GM23248 (cell line): ENCODE measurements at regions not wholly inside any gene's neighbourhood (a gene's known extent, or its start where the extent isn't known, plus 50 kb on each side); places are given as distances from the start of the nearest gene placed in this dataset.

ENCODE experiments used
- DNase-seq: peaks from one replicate; pipeline ENCODE4 v3.0.0-alpha.2; 2015
- H2AFZ ChIP-seq: fragments of 200-600 bp; sonication (generic); 2 replicates; pipeline ENCODE4 v1.6.1; 2016; ENCODE audit warnings: antibody characterized with exemption
- H3F3A ChIP-seq: fragments of 200-600 bp; sonication (generic); 2 replicates; pipeline ENCODE4 v1.6.1; 2016; ENCODE audit warnings: mild to moderate bottlenecking, antibody characterized with exemption, mixed run types; ENCODE audit not compliant: insufficient read depth
- H3K27ac ChIP-seq: fragments of 200-600 bp; sonication (generic); 2 replicates; pipeline ENCODE4 v1.5.1; 2016; ENCODE audit warnings: mild to moderate bottlenecking
- H3K27me3 ChIP-seq: fragments of 200-600 bp; sonication (generic); replicated peaks from 2 replicates; pipeline ENCODE4 v1.6.1; 2016; ENCODE audit warnings: mild to moderate bottlenecking; ENCODE audit not compliant: insufficient read depth
- H3K36me3 ChIP-seq: fragments of 200-600 bp; sonication (generic); 2 replicates; pipeline ENCODE4 v1.6.1; 2016; ENCODE audit warnings: low read depth, mild to moderate bottlenecking
- H3K4me1 ChIP-seq: fragments of 200-600 bp; sonication (generic); 2 replicates; pipeline ENCODE4 v1.6.1; 2016; ENCODE audit warnings: mild to moderate bottlenecking; ENCODE audit not compliant: insufficient read depth
- H3K4me2 ChIP-seq: fragments of 200-600 bp; sonication (generic); one replicate; pipeline ENCODE4 v1.6.1; 2016; ENCODE audit warnings: mild to moderate bottlenecking; ENCODE audit not compliant: unreplicated experiment
- H3K4me3 ChIP-seq: fragments of 200-600 bp; sonication (generic); 2 replicates; pipeline ENCODE4 v1.5.1; 2016; ENCODE audit warnings: mild to moderate bottlenecking
- H3K79me2 ChIP-seq: fragments of 200-600 bp; sonication (generic); 2 replicates; pipeline ENCODE4 v1.6.1; 2016; ENCODE audit warnings: mild to moderate bottlenecking; ENCODE audit not compliant: insufficient read depth
- H3K9ac ChIP-seq: fragments of 200-600 bp; sonication (generic); 2 replicates; pipeline ENCODE4 v1.6.1; 2016; ENCODE audit warnings: mild to moderate bottlenecking
- H3K9me2 ChIP-seq: fragments of 200-600 bp; sonication (generic); 2 replicates; pipeline ENCODE4 v1.6.1; 2016; ENCODE audit warnings: mixed run types, mild to moderate bottlenecking, moderate library complexity; ENCODE audit not compliant: insufficient read depth
- H3K9me3 ChIP-seq: fragments of 200-600 bp; sonication (generic); one replicate; pipeline ENCODE4 v1.6.1; 2017; ENCODE audit warnings: low read depth
- H4K20me1 ChIP-seq: fragments of 200-600 bp; sonication (generic); 2 replicates; pipeline ENCODE4 v1.6.0; 2016; ENCODE audit not compliant: insufficient read depth
- EZH2 ChIP-seq: fragments of 200-600 bp; sonication (generic); IDR thresholded peaks from 2 replicates; pipeline ENCODE4 v1.6.1; 2018; ENCODE audit warnings: antibody characterized with exemption, mild to moderate bottlenecking; ENCODE audit not compliant: insufficient read depth, poor library complexity, severe bottlenecking
- EZH2phosphoT487 ChIP-seq: fragments of 200-600 bp; sonication (generic); IDR thresholded peaks from 2 replicates; pipeline ENCODE4 v1.6.1; 2018; ENCODE audit warnings: antibody characterized with exemption, moderate library complexity, mild to moderate bottlenecking, low read depth; ENCODE audit not compliant: insufficient read depth
- WGBS, 2 experiments: methylation state at CpG; one replicate each; pipeline ENCODE4 v1.1.6; 2015 to 2017; ENCODE audit warnings: low lambda C conversion rate in 2 of 2, low coverage in 1 of 2; ENCODE audit errors: missing lambda C conversion rate in 2 of 2; 5-methylcytosine and 5-hydroxymethylcytosine counted together
- in situ Hi-C: fragments of 300-500 bp; cut with MboI; formaldehyde crosslinking; loops from 2 replicates; pipeline ENCODE4 v1.15.0; 2020

GRCh38 chr11:88415495-88415894 is 78.0 kb upstream of the CTSC start:
- Histone ChIP-seq H3K9me2 (no peaks in the 10 kb centered on the region), H2AFZ (no peak overlapping the region), H3K79me2 (no peaks in the 10 kb centered on the region), H3K27me3 (no peaks in the 10 kb centered on the region), H3K36me3 (no peaks in the 10 kb centered on the region), H3K9me3 (no peaks in the 10 kb centered on the region), H4K20me1 (no peaks in the 10 kb centered on the region), H3K4me1 (peaks cover 30% of the 10 kb centered on the region), H3K9ac (no peak overlapping the region), H3K27ac (no peak overlapping the region), H3K4me2 (no peak overlapping the region), H3F3A (peaks cover 32% of the 10 kb centered on the region), H3K4me3 (no peak overlapping the region)
- WGBS, 2 experiments: 84 to 88% methylated on average over 1 of the region's 1 CpG
- in situ Hi-C loops: no loop called here
- no peak for DNase-seq
- TF ChIP-seq EZH2phosphoT487 (no peak), EZH2 (no peak)

DNA sequence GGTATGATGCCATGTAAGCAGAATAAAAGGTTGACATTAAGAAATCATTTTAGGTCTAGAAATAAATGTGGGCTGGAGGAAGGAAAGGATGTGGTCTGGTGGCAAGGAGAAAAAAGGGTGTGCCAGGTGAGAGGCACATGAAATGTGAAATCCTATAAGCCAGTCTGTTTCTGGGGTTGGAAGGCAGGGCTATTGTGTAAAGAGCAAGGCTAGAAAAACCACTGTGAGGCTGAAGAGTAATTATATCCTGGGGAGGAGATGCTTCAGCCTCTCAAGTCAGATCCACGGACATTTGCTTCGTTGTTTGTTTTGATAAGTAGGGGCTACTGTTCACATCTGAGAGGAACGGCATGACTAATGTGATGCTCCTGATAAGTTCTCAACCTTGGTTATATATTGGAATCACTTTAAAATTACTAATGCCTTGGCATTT is 77.5 kb upstream of the CTSC start:
- Histone ChIP-seq H4K20me1 (no peaks in the 10 kb centered on the region), H3K27ac (no peak overlapping the region), H3K4me1 (peaks cover 26% of the 10 kb centered on the region), H3K4me2 (no peak overlapping the region), H3K79me2 (no peaks in the 10 kb centered on the region), H3F3A (peaks cover 27% of the 10 kb centered on the region), H3K9me2 (no peaks in the 10 kb centered on the region), H3K36me3 (no peaks in the 10 kb centered on the region), H3K27me3 (no peaks in the 10 kb centered on the region), H3K4me3 (no peak overlapping the region), H2AFZ (no peak overlapping the region), H3K9me3 (no peaks in the 10 kb centered on the region), H3K9ac (no peak overlapping the region)
- no peak for DNase-seq
- no peak for TF ChIP-seq EZH2
- TF ChIP-seq EZH2phosphoT487: no peak
- in situ Hi-C loops: no loop called here
- WGBS, 2 experiments: 87 to 94% methylated on average over 3 of the region's 3 CpGs

- TF ChIP-seq EZH2phosphoT487 (no peak), EZH2 (no peak)
- Histone ChIP-seq H3K27ac (no peak overlapping the region), H3K36me3 (no peaks in the 10 kb centered on the region), H3K9me3 (no peaks in the 10 kb centered on the region), H3K27me3 (peaks cover 4% of the 10 kb centered on the region; the same call in 1 of the 2 replicates), H3F3A (peaks cover 22% of the 10 kb centered on the region), H3K9ac (no peak overlapping the region), H2AFZ (no peak overlapping the region), H3K4me1 (peaks cover 21% of the 10 kb centered on the region), H3K9me2 (no peaks in the 10 kb centered on the region), H3K4me3 (no peak overlapping the region), H3K4me2 (no peak overlapping the region), H4K20me1 (no peaks in the 10 kb centered on the region), H3K79me2 (no peaks in the 10 kb centered on the region)
- DNase-seq: peak; percentile 77
- in situ Hi-C loops: no loop called here
- WGBS, 2 experiments: 40 to 46% methylated on average over 5 of the region's 5 CpGs
These were observed 76.9 kb upstream of the CTSC start for GRCh38 chr11:88414385-88414861.

DNA sequence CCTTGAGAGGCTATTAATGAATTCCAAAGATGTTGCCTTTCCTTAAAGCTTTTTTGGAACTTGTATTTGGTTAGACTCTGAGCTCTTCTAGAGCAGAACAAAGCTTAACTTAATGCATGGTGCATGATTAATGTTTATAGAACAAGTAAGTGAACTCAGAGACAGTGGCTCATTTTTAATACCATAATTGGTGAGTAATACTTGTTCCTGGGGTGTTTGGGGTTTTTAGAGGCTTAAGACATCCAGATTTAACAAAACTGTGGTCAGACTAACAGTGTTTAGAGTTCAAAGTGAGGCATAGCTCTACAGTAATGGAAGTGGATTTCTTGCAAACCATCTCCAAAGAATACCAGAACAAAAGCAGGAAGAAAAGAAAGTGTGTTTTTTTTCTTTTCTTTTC is 73.7 kb upstream of the CTSC start:
- H3K4me1 ChIP-seq: peaks cover 13% of the 10 kb centered on the region; the same call in 1 of the 2 replicates
- H3K9me2 ChIP-seq: no peaks in the 10 kb centered on the region
- H2AFZ ChIP-seq: no peak overlapping the region
- H3K4me2 ChIP-seq: no peak overlapping the region
- in situ Hi-C loops: no loop called here
- no peak for TF ChIP-seq EZH2
- TF ChIP-seq EZH2phosphoT487: peak; percentile 99
- no peaks in the 10 kb centered on the region for H3K36me3 ChIP-seq
- H3K9me3 ChIP-seq: no peaks in the 10 kb centered on the region
- no peak overlapping the region for H3K9ac ChIP-seq
- H3K4me3 ChIP-seq: no peak overlapping the region
- peaks cover 6% of the 10 kb centered on the region; the same call in 1 of the 2 replicates for H3K27me3 ChIP-seq
- H3K79me2 ChIP-seq: no peaks in the 10 kb centered on the region
- no peak overlapping the region for H3K27ac ChIP-seq
- peak; percentile 82 for DNase-seq
- peaks cover 19% of the 10 kb centered on the region for H3F3A ChIP-seq
- no peaks in the 10 kb centered on the region for H4K20me1 ChIP-seq

GRCh38 chr11:88410656-88411055 is 73.1 kb upstream of the CTSC start:
- 77 to 90% methylated on average over 3 of the region's 3 CpGs for WGBS, 2 experiments
- Histone ChIP-seq H3K9ac (no peak overlapping the region), H3K4me2 (no peak overlapping the region), H3K27me3 (peaks cover 6% of the 10 kb centered on the region; the same call in 1 of the 2 replicates), H3K36me3 (no peaks in the 10 kb centered on the region), H3K4me3 (no peak overlapping the region), H2AFZ (no peak overlapping the region), H3K4me1 (peaks cover 13% of the 10 kb centered on the region; the same call in 1 of the 2 replicates), H3K27ac (no peak overlapping the region), H3K9me2 (no peaks in the 10 kb centered on the region), H3F3A (peaks cover 19% of the 10 kb centered on the region), H3K79me2 (no peaks in the 10 kb centered on the region), H4K20me1 (no peaks in the 10 kb centered on the region), H3K9me3 (no peaks in the 10 kb centered on the region)
- DNase-seq: no peak
- in situ Hi-C loops: no loop called here
- TF ChIP-seq EZH2 (no peak), EZH2phosphoT487 (no peak)
